Peyer's patch (tissue), 4 donors: ENCODE measurements at regions not wholly inside any gene's neighbourhood (a gene's known extent, or its start where the extent isn't known, plus 50 kb on each side); places are given as distances from the start of the nearest gene placed in this dataset.

Experiments used
- DNase-seq, 3 donors: peaks; one replicate each; pipeline ENCODE4 v3.0.0-alpha.2; 2017 to 2019
- H3K27ac ChIP-seq, 4 donors: fragments of 200-600 bp; sonication (generic); one replicate each; pipeline ENCODE4 v1.5.1; 2016 to 2019
- H3K27me3 ChIP-seq, 2 donors: fragments of 200-600 bp; sonication (generic); one replicate each; pipeline ENCODE4 v1.5.1; 2019
- H3K36me3 ChIP-seq, 3 donors: fragments of 200-600 bp; sonication (generic); one replicate each; pipeline ENCODE4 v1.5.1; 2016 to 2019
- H3K4me1 ChIP-seq, 4 donors: fragments of 200-600 bp; sonication (generic); one replicate each; pipeline ENCODE4 v1.5.1; 2016 to 2019
- H3K4me3 ChIP-seq, 4 donors: fragments of 200-600 bp; sonication (generic); 1 replicate in 3 of 4; 2 replicates in 1 of 4; pipeline ENCODE4 v1.5.1; 2016 to 2019; ENCODE audit warnings: mild to moderate bottlenecking in 1 of 4
- H3K9me3 ChIP-seq, 4 donors: fragments of 200-600 bp; sonication (generic); one replicate each; pipeline ENCODE4 v1.5.1; 2016 to 2019; ENCODE audit warnings: mild to moderate bottlenecking in 1 of 4
- POLR2A ChIP-seq, 2 donors: fragments of 450-650 bp; IDR thresholded peaks; one replicate each; pipeline ENCODE4 v1.5.1; 2017; ENCODE audit warnings: antibody characterized with exemption in 2 of 2, mild to moderate bottlenecking in 2 of 2, moderate library complexity in 2 of 2
- TF ChIP-seq, protein P1 (sequence below), 6 experiments: fragments of 450-650 bp in 4 of 6; fragments of 200-600 bp in 2 of 6; sonication (generic) in 1 of 6; IDR thresholded peaks; one replicate each; pipeline ENCODE4 v1.5.1; 2017 to 2019; ENCODE audit warnings: antibody characterized with exemption in 6 of 6, mild to moderate bottlenecking in 3 of 6, moderate library complexity in 1 of 6

DNA sequence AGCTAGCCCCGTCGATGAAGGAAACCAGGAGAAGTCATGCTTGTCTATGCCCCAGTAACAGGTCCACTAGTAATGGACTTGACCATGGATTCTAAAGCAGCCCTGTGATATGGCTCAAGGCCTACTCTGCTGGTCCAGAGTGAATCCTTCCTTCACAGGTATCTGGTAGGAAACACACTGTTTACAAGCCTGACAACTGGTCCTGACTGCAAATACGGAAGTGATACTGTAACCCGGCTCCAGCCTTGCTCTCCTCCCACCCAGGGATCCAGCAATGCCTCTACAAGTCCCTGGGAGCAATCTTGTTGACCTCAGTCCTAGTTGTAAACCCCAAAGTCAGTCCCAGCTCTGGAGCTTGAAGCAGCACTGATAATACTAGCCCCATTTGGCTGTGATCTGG is 239.2 kb upstream of the GRID2 start:
- no peak for TF ChIP-seq POLR2A (IDR thresholded peaks at IDR 0.05)
- TF ChIP-seq, protein P1, sequence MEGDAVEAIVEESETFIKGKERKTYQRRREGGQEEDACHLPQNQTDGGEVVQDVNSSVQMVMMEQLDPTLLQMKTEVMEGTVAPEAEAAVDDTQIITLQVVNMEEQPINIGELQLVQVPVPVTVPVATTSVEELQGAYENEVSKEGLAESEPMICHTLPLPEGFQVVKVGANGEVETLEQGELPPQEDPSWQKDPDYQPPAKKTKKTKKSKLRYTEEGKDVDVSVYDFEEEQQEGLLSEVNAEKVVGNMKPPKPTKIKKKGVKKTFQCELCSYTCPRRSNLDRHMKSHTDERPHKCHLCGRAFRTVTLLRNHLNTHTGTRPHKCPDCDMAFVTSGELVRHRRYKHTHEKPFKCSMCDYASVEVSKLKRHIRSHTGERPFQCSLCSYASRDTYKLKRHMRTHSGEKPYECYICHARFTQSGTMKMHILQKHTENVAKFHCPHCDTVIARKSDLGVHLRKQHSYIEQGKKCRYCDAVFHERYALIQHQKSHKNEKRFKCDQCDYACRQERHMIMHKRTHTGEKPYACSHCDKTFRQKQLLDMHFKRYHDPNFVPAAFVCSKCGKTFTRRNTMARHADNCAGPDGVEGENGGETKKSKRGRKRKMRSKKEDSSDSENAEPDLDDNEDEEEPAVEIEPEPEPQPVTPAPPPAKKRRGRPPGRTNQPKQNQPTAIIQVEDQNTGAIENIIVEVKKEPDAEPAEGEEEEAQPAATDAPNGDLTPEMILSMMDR (IDR thresholded peaks at IDR 0.05) = no peak
- H3K4me3 ChIP-seq = no peak overlapping the region
- no peak overlapping the region for H3K27ac ChIP-seq
- H3K36me3 ChIP-seq = no peaks in the 10 kb centered on the region
- H3K9me3 ChIP-seq = no peaks in the 10 kb centered on the region
- no peaks in the 10 kb centered on the region for H3K27me3 ChIP-seq
- no peak for DNase-seq
- H3K4me1 ChIP-seq = no peaks in the 10 kb centered on the region

DNA sequence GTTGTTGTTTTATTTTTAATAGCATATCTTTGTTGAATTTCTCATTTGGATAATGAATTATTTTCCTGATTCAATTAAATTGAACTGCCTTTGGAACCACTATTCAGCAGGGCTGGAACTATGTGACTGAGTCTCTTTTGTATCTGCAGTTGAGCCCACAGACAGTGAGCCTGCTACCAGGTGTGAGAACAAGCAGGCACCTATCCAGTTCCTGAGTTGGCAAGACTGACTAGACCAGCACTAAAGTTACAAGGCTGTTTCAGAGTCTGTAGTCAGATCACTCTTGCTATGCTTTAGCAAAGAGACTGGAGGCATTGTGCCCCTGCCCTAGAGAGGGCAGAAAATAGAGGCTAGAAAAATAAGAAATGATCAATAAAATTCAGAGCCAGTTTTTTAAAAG is 237.3 kb upstream of the GRID2 start:
- DNase-seq = no peak
- no peaks in the 10 kb centered on the region for H3K27me3 ChIP-seq
- H3K9me3 ChIP-seq = peaks cover 0 to 8% (median 1%) of the 10 kb centered on the region in 4 donors
- no peak overlapping the region for H3K27ac ChIP-seq
- TF ChIP-seq, protein P1 (IDR thresholded peaks at IDR 0.05) = no peak
- no peak for TF ChIP-seq POLR2A (IDR thresholded peaks at IDR 0.05)
- no peak overlapping the region for H3K4me3 ChIP-seq
- no peaks in the 10 kb centered on the region for H3K36me3 ChIP-seq
- no peaks in the 10 kb centered on the region for H3K4me1 ChIP-seq

DNA sequence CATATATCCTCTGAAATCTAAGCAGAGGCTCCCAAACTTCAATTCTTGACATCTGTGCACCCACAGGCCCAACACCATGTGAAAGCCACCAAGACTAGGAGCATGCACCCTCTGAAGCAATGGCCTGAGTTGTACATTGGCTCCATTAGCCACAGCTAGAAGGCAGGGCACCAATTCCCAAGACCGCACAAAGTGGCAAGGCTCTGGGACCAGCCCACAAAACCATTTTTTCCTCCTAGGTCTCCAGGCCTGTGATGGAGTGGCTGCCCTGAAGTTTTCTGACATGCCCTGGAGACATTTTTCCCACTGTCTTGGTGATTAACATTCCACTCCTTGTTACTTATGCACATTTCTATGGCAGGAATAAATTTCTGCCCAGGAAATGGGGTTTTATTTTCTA is 232.2 kb upstream of the GRID2 start:
- no peaks in the 10 kb centered on the region for H3K36me3 ChIP-seq
- no peak overlapping the region for H3K27ac ChIP-seq
- H3K27me3 ChIP-seq = no peaks in the 10 kb centered on the region
- no peaks in the 10 kb centered on the region for H3K4me1 ChIP-seq
- no peak for TF ChIP-seq POLR2A (IDR thresholded peaks at IDR 0.05)
- TF ChIP-seq, protein P1 (IDR thresholded peaks at IDR 0.05) = no peak
- DNase-seq = no peak
- peaks cover 0 to 8% (median 1%) of the 10 kb centered on the region in 4 donors for H3K9me3 ChIP-seq
- no peak overlapping the region for H3K4me3 ChIP-seq

DNA sequence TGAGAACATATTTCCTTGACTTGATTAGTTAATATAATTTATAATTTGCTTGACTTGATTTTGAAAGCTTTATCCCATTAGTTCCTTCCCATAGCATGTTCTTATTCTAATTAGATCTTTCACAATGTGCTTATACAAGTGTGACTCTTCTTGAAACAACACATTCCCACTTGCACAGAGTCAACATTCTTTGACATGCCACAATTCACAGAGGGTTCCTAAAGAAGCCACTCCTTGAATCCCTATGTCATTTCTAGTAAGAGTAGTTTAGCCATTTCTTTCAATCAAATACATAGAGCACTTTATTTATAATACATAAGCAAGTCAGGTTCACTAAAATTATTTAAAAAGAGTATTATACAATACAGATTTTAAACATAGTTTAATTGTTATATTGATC is 228.9 kb upstream of the GRID2 start:
- Histone ChIP-seq H3K27ac (no peak overlapping the region), H3K4me3 (no peak overlapping the region), H3K36me3 (no peaks in the 10 kb centered on the region), H3K4me1 (no peaks in the 10 kb centered on the region), H3K27me3 (no peaks in the 10 kb centered on the region), H3K9me3 (peaks cover 0 to 7% (median 1%) of the 10 kb centered on the region in 4 donors)
- no peak for DNase-seq
- TF ChIP-seq POLR2A (IDR thresholded peaks at IDR 0.05) = no peak
- TF ChIP-seq, protein P1 (IDR thresholded peaks at IDR 0.05) = no peak

DNA sequence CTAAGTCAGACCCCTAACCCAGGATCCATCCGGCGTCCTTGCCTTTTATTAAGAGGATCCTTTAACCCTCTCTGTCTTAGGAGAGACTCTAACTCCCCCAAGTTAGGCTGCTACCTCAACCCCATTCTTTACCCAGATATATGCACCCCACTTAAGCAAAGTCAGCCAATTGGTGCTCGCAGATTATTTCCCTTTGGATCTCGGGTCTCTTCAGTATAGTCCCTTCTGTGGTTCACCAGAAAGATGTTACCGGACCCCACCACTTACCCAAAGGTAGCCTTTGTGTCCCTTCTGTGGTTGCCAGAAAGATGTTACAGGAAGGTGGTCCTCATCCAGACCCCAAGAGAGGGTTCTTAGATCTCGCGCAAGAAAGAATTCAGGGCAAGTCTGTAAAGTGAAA is 212.9 kb upstream of the GRID2 start:
- no peaks in the 10 kb centered on the region for H3K4me1 ChIP-seq
- no peak overlapping the region for H3K4me3 ChIP-seq
- TF ChIP-seq, protein P1 (IDR thresholded peaks at IDR 0.05) = no peak
- H3K36me3 ChIP-seq = no peaks in the 10 kb centered on the region
- no peak for DNase-seq
- no peak overlapping the region for H3K27ac ChIP-seq
- no peaks in the 10 kb centered on the region for H3K27me3 ChIP-seq
- H3K9me3 ChIP-seq = no peaks in the 10 kb centered on the region

DNA sequence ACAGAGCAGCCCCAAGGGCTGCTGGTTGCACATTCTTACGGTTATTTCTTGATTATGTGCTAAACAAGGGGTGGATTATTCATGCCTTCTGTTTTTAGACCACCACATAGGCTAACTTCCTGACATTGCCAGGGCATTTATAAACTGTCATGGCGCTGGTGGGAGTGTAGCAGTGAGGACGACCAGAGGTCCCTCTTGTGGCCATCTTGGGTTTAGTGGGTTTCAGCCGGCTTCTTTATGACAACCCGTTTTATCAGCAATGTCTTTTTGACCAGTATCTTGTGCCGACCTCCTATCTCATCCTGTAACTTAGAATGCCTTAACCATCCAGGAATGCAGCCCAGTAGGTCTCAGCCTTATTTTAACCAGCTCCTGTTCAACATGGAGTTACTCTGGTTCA is 212.4 kb upstream of the GRID2 start:
- no peaks in the 10 kb centered on the region for H3K27me3 ChIP-seq
- no peaks in the 10 kb centered on the region for H3K9me3 ChIP-seq
- no peaks in the 10 kb centered on the region for H3K4me1 ChIP-seq
- H3K4me3 ChIP-seq = no peak overlapping the region
- no peak for DNase-seq
- H3K27ac ChIP-seq = no peak overlapping the region
- TF ChIP-seq POLR2A (IDR thresholded peaks at IDR 0.05) = no peak
- TF ChIP-seq, protein P1 (IDR thresholded peaks at IDR 0.05) = no peak
- no peaks in the 10 kb centered on the region for H3K36me3 ChIP-seq
